Right kidney (tissue), 1 donor: ENCODE measurements at regions not wholly inside any gene's neighbourhood (a gene's known extent, or its start where the extent isn't known, plus 50 kb on each side); places are given as distances from the start of the nearest gene placed in this dataset.
"Not testable (repeated sequence)": the region's sequence is repeated elsewhere in the genome, so short reads cannot be mapped to it uniquely, and the experiment has no call there.

Experiments
- DNase-seq: peaks from one replicate; pipeline ENCODE4 v3.0.0-alpha.2; 2016

DNA sequence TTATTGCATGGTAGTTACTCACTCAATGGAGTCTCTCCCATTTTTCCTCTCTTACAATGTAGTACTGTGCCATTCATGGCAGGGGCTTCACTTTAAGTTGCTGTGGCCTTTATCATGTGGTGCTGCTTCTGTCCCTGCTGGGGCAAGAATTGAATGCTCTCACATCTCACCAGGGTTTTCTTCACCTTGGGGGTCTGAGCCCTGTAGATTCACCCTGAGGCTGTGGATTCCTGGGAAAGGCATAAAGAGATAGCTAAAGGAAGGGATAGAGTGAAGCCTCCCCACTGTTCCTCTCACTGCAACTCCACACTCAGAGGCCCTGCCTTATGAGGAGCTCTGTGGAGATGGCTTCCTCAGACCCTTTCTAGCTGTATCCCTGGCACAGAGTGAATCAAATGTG is 178.5 kb upstream of the GOT2 start:
- DNase-seq, result no peak

DNA sequence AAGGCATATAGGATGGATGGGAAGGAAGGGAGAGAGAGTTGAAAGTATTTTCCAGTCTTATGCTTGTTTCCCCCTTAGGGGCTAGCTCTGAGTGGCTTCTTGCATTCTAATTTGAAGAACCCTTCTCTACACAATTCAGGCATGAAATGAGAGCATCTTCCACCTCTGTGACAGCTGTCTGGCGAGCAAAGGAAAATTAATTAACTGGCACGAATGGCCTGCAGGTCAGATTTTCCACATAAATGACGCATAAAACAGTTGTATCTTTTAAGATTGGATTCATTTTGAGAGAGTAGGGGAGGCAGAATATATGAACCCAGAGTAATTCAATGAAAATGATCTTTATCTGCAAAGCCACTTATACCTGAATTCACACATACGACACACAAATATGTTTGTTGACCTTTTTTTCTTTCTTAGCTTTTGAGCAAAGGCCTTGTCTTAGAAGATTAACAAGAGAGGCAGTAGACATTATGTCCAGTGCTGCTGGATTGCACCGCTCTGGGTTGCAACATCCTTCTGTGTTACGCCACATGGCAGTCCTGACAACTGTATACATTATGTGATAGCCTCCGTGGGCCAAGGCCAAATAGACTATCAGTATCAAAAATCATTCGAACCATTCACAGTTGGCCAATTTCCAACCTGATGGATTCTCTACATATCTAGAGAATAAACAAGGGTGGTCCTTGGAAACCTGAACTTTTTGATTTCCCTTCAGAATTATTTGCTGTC is 173.0 kb upstream of the GOT2 start:
- no peak for DNase-seq

DNA sequence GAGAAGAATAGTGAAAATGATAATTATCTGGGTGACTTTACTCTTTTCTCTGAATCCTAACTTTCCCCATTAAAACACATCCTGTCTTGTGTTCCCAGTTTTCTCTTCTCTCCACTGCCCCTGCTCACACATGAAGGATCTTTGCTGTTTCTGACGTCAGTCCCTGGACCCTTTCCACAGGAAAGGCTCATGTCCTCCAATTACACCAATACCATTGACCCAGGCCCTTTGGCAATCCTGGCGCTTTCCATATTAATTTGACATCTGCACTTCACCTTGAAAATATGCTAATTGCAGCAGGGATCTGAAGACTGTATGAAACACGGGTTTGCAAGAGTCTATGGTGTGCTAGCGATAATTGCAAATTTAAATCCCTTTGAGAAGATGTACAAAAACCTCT is 170.2 kb upstream of the GOT2 start:
- no peak for DNase-seq

DNA sequence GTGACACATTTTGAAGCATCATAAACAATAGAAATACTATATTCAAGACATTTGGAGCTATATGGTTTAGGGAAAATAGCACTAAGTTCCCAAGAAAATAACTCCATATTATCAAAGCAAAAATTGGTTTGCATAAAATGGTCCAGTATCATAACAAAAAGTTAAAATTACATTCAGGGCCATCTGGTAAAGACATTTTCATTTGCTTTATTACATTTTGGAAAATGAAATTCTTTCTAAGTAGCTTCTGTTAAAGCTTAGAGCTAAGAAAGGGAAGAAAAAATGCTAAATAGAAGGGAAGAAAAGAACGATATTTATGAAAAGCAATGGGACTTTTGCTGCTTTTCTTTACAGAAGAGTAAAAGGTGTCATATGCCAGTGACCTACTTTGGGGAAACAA is 155.4 kb upstream of the GOT2 start:
- DNase-seq, result no peak

DNA sequence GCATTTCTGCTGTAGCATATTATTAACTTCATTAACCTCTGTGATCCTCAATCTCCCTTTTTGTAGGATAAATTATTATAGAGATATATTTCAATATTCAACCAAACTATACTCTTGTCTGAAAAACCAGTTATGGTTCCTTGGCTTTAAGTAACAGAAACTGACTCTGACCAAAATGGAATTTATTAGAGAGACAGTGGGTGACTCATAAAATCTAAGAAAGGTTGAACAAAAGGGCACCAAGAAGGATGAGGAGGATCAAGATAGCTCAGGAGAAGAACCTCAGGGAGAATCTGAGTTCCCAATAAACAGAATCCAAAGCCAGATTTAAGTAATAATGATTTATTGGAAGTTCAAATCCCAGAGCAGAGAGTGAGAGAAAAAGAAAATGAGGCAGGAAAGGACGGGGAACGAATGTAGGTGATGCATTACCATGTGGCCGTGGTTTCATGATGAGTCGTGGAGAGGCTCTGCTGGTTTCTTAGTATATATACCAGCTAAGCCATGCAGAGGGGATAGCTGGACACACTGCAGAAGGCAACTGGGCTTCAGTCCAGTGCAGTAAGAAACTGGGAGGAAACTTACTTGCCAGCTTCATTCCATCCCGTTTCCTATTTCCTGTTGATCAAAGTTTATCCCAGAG is 151.5 kb upstream of the GOT2 start:
- DNase-seq, result no peak

DNA sequence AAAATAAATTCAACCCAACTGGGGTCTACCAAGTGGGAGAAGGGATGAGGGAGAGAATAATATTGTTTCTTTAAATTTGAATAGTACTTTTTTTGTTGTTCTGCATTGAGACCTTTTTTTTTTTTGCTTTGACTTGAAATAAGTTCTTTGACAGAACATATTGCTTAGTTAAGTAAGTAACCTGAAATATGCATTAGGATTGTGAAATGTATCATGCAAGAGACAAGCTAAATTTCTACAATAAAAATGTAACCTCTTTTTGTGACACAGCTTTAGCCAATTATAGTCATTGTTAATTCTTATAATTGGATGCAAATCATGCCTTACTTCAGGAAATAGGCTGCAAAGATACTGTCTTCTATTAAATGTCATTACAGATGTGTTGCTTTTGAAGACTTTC is 150.0 kb upstream of the GOT2 start:
- DNase-seq, result no peak

DNA sequence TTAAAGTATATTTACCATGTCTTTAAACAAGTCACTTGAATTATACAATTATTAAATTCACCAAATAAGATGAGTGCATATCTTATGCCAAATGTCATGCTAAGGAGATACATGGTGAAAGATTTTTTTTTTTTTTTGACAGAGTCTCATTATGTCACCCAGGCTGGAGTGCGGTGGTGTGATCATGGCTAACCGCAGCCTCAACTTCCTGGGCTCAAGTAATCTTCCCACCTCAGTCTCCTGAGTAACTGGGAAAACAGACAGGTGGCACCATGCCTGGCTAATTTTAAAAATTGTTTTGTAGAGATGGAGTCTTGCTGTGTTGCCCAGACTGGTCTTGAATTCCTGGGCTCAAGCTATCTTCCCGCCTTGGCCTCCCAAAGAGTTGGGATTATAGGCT is 149.0 kb upstream of the GOT2 start:
- DNase-seq, result no peak

DNA sequence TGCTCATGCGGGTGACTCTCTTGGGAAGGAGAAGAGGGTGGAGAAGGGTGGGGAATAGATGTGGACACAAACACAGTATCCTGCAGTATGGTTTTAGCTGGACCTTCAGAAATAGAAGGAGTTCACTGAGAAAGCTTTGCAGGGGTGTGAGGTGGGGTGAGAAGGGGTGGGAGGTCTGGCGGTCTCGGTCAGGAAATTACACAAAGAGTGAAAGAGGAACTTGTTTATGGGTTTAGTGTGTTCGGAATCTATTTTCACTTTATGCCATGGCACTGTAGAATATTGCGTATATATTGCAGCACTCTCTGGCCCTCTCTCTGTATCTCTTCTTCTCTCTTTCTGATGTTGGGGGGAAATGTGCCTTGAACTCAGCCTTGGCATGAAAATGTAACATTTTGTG is 148.2 kb upstream of the GOT2 start:
- DNase-seq, result no peak

DNA sequence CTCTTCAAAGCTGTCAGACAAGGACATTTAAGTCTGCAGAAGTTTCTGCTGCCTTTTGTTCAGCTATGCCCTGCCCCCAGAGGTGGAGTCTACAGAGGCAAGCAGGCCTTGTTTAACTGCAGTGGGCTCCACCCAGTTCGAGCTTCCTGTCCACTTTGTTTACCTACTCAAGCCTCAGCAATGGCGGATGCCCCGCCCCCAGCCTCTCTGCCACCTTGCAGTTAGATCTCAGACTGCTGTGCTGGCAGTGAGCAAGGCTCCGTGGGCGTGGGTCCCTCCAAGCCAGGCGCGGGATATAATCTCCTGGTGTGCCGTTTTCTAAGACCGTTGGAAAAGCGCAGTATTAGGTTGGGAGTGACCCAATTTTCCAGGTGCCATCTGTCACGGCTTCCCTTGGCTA is 144.5 kb upstream of the GOT2 start:
- not testable (repeated sequence) for DNase-seq

DNA sequence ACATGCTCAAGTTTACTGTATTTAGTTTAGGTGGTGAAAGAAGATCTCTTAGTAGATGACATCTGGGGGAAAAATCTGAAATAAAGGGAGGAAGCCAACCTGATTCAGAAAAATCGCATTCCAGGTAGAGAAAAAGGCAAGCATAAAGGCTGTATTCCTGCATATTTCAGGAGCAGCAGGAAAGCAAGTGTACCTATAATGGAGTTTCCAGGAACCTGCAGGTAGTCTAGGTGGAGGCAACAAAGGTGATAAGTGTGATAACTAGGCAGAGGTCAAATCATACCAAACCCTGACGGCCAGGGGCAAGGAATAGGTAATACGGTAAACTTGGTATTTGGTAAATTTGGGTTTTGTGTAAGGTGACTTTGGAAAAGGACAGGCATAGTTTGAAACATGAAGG is 132.8 kb upstream of the GOT2 start:
- no peak for DNase-seq

DNA sequence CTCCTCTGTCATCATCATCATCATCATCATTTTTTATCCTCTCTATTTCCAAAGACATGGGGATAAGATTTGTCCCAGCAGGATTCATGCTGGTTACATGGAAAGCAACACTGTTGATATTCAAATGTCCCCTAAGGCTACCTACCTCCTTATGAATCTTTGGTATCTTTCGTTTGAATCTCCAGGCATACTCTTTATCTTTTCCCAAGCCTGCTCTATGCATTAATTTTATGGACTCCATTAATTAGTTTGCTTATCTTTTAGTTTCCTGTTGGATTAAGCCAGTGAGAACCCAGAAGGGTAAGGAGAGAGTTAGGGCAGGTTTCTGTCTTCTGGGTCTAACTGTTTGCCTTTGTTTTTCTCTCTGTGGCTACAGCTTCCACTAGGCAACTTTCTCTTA is 129.6 kb upstream of the GOT2 start:
- no peak for DNase-seq

DNA sequence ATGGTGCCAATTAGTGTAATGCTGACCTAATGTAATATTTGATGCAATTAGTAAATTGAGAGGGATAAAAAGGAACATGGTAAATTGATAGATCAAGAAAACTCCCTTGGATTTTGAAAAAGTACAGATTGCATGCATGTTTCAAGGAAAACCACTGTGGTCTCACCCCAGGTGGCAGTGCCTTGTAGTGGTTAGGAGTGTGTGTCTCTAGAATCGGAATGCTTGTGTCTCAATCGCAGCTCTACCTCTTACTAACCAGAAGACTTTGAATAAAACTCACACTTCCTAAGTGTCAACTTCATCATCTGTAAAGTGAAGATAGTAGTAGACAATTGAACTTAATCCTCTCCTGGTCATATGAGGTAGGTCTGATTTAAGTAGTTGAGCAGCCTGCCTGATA is 128.9 kb upstream of the GOT2 start:
- DNase-seq, result no peak

DNA sequence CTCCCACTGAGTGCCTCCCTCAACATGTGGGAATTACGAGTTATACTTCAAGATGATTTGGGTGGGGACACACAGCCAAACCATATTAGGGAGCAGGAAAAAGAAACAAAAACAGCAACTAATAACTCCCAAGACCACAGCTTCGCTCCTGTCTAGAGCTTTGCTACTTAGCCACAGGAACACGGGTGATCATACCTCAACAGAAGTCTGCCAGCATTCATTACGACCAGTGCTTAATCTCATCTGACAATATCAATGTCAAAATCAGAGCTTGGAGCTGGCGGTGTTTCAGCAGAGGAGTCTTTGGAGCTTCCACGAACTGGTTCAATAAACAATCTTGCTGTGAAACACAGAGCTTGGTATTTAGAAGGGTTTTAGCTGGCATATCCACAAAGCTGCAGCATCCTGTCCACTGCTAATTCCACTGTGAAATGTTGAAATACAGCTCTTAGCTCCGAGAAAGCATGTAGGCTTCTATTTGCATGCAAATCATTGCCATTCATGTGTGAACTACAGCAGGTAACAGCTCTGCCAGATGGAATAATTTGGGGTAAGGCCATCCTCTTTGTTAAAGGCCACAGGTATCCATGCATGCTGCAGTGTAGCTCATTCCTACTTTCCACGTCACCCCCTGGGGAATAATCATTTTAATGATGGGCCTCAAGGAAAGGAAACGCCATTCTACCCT is 128.4 kb upstream of the GOT2 start:
- DNase-seq, result no peak

DNA sequence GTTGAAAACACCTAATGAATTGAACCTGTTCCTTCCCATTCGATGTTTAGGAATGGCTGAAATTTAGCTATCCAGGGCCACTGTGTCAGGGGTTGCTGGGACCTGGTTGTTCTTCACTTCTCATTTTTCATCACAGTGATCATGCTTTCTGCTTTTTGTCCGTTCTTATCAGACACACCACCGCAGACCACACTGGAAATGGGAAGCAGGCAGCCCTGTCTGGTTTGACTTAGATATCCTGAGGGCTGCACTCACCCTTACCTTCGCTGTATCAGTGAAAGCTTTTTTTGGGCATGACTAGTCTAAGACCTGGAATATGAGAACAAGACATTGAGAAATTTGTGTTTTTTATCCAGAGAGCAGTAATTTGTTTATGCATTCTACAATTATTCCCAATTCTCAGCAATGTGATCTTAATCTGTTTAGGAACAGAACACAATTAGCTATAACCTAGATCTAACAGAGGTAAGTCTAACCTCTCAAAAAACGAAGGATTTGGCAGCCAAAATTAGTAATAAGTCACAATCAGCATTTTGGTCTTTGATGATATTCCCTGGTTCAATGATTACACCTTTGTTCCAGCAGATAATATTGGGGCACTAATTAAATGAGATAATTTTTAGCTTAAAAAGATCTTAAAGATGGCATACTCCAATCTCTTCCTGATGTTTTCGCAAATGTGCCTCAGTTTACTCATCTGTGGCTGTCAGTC is 126.0 kb upstream of the GOT2 start:
- no peak for DNase-seq

DNA sequence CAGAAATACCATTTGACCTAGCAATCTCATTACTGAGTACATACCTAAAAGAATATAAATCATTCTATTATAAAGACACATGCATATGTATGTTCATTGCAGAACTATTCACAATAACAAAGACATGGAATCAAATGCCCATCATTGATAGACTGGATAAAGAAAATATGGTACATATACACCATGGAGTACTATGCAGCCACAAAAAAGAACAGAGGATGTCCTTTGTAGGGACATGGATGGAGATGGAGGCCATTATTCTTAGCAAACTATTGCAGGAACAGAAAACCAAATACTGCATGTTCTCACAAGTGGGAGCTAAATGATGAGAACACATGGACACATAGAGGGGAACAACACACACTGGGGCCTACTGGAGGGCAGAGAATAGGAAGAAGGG is 124.5 kb upstream of the GOT2 start:
- DNase-seq, result not testable (repeated sequence)

DNA sequence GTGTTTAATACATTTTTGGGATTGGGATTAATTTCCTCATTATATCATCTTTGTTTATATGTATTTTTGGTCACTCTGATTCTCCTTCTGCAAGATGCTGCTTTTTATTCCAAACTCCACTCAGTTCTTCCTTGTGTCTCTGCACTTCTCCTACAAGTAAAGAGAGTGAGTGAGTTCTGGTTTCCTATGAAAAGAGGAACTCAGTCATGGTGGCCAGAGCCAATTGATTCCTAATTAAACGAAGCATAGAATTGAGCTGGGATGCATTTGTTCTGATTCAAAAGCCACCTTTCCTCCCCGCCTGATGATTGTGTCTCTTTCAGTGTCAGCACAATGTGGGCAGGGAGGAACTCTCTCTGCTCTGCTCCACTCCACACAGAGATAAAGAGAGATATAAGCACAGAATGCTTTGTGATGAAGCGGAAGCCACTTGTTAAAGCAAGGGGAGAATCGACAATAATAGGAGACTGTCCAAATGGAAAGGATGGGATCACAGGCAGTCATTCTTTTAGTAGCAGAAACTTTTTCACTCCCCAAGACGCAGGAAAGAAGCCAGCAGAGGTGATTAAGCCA is 121.3 kb upstream of the GOT2 start:
- no peak for DNase-seq

DNA sequence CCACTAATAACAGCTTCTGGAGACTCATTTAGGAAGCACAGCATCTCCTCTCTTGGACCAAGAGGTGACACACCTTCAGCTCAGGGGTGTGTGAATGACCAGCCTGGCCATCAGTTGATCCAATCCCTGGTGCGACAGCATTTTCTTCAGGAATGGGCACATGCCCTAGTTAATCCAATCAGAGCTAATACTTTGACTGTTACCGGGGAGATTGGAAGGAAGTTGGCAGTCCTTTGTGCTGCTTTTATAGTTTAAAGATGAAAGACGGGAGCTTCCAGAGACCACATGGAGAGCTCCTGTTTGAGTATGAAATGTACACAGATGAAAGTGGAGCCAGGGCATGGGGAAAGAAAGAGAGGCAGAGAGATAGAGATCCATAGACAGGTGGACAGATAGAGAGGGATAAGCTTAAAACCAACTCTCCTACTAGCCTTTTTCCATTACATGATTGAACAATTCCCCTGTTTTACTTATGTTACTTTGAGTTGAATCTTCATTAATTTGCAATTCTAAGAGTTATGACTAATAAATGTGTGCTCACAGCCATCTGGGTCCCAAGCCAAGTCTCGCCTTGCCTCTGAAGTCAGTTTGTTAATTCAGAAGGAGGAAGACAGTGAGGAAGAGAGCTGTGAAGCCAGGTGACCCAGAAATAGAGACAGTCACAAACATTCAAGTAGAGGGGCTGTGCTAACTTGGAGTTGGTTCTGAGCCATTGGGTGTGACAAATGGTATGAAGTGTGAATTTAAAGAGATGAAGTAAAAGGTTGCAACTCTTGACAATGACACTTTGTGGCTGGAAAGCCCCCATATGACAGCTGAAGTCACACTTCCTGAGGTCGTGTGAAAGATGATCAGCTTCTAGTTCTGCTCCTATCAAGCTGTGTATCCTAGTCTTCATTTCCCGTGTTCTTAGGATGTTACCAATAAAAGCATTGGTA is 120.0 kb upstream of the GOT2 start:
- DNase-seq, result no peak

DNA sequence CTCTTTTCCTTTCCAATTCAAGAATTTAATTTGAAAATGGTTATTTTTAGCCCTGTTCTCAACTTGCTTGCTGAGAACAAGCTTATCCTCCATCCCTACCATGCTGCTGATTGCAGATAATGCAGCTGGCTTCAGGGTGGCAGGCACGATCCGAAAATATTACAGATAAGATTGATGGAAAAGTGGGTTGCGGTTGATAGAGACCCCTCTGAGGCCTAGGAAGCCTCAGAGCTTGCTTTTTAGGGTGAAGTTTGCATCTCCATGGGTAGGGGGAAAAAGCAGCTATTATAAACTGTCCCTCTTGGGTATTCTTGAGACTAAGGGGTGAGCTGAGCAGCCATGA is 116.5 kb upstream of the GOT2 start:
- no peak for DNase-seq

DNA sequence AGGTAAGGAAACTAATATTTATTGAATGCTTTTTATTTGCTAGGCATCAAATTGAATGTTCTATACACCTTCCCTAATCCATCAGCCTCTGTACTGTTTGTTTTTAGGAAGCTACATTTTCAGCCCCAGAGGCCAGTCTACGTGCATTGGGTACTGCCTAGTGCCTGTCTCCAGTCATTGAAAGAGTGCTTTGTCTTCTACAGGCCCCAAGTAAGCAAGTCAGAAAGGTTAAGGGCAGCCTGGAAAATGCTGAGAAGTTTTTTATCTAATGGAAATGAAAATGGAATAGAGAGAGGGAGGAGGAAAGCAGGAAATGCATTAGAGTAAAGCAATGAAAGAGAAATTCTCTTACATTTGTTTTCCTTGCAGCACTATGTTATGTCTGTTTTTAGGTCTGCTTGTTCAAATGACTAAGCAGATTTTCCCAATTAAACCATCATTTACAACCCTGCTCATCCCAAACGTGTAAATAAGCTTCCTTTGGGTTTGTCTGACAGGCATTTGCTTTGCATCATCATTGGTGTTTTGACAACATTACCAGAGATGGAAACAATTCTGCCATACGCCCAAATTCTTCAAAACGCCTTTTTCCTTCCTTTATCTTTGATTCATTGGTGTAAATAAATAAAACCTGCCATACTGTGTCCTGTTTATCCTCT is 116.0 kb upstream of the GOT2 start:
- no peak for DNase-seq

DNA sequence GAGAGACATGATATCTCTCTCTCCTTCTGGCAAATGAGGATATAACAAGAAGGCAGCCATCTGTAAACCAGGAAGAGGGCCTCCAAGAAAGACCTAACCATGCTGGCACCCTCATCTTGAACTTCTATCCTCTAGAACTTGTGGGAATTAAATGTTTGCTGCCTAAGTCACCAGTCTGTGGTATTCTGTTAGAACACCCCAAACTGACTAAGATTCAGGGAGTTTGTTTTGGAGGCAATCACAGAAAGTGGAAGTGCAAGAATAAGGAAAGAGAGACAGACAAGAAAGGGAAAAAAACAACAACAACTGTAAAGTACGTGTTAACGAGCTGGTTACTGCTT is 114.5 kb upstream of the GOT2 start:
- no peak for DNase-seq

DNA sequence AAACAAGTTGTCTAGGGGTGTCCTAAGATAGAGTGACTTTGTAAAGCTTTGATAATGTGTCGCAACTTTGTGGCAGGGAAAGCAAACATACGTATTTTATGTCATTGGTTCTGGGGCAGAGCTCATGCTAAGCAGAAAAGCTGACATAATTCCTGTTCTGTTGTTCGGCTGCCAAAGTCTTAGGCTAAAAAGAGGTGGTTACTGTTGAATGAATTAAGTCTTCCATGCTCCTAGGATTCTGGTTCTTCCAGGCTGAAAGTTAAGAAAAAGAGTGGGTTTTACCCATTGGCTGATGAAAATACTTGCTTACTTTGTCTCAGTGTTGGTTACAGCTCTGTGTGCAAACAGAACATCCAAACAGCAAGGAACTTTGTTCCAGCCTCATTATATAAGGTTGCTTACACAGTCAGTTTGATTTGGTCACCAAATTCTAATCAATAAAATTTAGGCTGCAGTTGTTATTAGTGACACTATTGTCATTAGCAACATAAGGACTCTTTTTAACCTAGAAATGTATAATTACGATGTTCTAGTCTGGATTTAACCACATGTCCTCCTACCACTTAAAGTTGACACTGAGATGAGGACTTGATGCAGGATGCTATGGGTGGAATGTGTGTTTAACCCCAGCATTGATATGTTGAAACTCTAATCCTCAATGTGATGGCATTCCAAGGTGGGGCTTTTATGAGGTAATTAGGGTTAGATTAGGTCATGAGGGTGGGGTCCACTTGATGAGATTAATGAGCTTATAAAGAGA is 114.0 kb upstream of the GOT2 start:
- DNase-seq, result no peak
